K562 (cell line): ENCODE measurements at regions not wholly inside any gene's neighbourhood (a gene's known extent, or its start where the extent isn't known, plus 50 kb on each side); places are given as distances from the start of the nearest gene placed in this dataset.

ENCODE experiments used
- EZH2 ChIP-seq: IDR thresholded peaks from 2 replicates; pipeline ENCODE4 v1.6.1; 2012; ENCODE audit warnings: low read depth, mild to moderate bottlenecking, inconsistent platforms, low read length, borderline replicate concordance
- POLR2A ChIP-seq: fragments of 450-650 bp; conservative IDR thresholded peaks from 2 replicates; pipeline ENCODE4 v1.6.1; 2016
- POLR3A ChIP-seq: IDR thresholded peaks from 2 replicates; pipeline ENCODE4 v1.6.1; 2011; ENCODE audit warnings: borderline replicate concordance, mild to moderate bottlenecking, moderate library complexity; ENCODE audit not compliant: insufficient read length, insufficient read depth; ENCODE audit errors: extremely low read depth
- ZBTB7A ChIP-seq: IDR thresholded peaks from 2 replicates; pipeline ENCODE4 v1.6.1; 2011; ENCODE audit warnings: low read depth, mild to moderate bottlenecking, low read length, moderate library complexity, borderline replicate concordance; ENCODE audit not compliant: control insufficient read depth
- TF ChIP-seq, protein P1 (sequence below): sonication (generic); formaldehyde crosslinking; IDR thresholded peaks from 2 replicates; pipeline ENCODE4 v1.8.1; 2022; ENCODE audit warnings: missing genetic modification reagents
- TF ChIP-seq, protein P2 (sequence below), 2 experiments: fragments of 450-650 bp in 1 of 2; sonication (generic) in 1 of 2; formaldehyde crosslinking; conservative IDR thresholded peaks; 2 replicates each; pipeline versions ENCODE4 v1.4.0 to v1.8.1; 2020 to 2022; ENCODE audit warnings: mild to moderate bottlenecking in 1 of 2, missing genetic modification reagents in 1 of 2
- TF ChIP-seq, protein P3 (sequence below): sonication (generic); formaldehyde crosslinking; IDR thresholded peaks from 2 replicates; pipeline ENCODE4 v1.8.0; 2022; ENCODE audit warnings: missing genetic modification reagents, mild to moderate bottlenecking, moderate library complexity, borderline replicate concordance

DNA sequence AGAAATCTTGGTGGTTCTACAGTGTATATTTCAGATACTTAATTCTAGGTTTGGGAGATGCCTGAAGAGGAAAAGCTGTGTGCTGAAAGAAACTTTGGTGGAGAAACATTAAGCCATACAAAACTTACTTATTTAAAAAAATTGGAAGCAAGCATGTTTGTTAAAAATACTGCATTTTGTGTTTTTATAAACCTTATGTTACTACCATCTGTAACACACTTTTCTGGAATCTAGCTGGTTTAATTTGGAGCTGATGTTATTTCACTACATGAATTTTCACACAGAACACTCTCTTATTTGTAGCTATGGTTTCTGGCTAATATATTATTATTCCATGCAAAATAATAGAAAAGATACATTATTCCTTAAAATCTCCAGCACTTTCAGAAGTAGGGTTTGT is 710.7 kb downstream of the ADGRL2 start:
- TF ChIP-seq POLR3A (no peak), EZH2 (no peak), ZBTB7A (no peak), POLR2A (no peak)
- TF ChIP-seq, protein P1, sequence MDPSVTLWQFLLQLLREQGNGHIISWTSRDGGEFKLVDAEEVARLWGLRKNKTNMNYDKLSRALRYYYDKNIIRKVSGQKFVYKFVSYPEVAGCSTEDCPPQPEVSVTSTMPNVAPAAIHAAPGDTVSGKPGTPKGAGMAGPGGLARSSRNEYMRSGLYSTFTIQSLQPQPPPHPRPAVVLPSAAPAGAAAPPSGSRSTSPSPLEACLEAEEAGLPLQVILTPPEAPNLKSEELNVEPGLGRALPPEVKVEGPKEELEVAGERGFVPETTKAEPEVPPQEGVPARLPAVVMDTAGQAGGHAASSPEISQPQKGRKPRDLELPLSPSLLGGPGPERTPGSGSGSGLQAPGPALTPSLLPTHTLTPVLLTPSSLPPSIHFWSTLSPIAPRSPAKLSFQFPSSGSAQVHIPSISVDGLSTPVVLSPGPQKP (CRISPR knock-in tag), result no peak
- TF ChIP-seq, protein P2, sequence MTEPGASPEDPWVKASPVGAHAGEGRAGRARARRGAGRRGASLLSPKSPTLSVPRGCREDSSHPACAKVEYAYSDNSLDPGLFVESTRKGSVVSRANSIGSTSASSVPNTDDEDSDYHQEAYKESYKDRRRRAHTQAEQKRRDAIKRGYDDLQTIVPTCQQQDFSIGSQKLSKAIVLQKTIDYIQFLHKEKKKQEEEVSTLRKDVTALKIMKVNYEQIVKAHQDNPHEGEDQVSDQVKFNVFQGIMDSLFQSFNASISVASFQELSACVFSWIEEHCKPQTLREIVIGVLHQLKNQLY (CRISPR knock-in tag; conservative IDR thresholded peaks at IDR 0.05), result no peak
- TF ChIP-seq, protein P3, sequence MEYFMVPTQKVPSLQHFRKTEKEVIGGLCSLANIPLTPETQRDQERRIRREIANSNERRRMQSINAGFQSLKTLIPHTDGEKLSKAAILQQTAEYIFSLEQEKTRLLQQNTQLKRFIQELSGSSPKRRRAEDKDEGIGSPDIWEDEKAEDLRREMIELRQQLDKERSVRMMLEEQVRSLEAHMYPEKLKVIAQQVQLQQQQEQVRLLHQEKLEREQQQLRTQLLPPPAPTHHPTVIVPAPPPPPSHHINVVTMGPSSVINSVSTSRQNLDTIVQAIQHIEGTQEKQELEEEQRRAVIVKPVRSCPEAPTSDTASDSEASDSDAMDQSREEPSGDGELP (CRISPR knock-in tag), result no peak
